Keratinocyte (primary cell): ENCODE measurements at regions not wholly inside any gene's neighbourhood (a gene's known extent, or its start where the extent isn't known, plus 50 kb on each side); places are given as distances from the start of the nearest gene placed in this dataset.

Experiments used
- EZH2 ChIP-seq: IDR thresholded peaks from one replicate; pipeline ENCODE4 v1.6.1; 2012; ENCODE audit warnings: inconsistent platforms, mild to moderate bottlenecking, low read length, moderate library complexity
- TF ChIP-seq, protein P1 (sequence below), 3 experiments: IDR thresholded peaks in 1 of 3; conservative IDR thresholded peaks in 1 of 3; optimal IDR thresholded peaks in 1 of 3; 2 replicates in 2 of 3; 3 replicates in 1 of 3; pipeline versions ENCODE3 to v1.5.1; 2011; ENCODE audit warnings: low read length in 3 of 3, mild to moderate bottlenecking in 3 of 3, moderate library complexity in 2 of 3, control low read depth in 1 of 3, inconsistent platforms in 1 of 3; ENCODE audit not compliant: insufficient read depth in 2 of 3; ENCODE audit errors: extremely low read depth in 1 of 3

DNA sequence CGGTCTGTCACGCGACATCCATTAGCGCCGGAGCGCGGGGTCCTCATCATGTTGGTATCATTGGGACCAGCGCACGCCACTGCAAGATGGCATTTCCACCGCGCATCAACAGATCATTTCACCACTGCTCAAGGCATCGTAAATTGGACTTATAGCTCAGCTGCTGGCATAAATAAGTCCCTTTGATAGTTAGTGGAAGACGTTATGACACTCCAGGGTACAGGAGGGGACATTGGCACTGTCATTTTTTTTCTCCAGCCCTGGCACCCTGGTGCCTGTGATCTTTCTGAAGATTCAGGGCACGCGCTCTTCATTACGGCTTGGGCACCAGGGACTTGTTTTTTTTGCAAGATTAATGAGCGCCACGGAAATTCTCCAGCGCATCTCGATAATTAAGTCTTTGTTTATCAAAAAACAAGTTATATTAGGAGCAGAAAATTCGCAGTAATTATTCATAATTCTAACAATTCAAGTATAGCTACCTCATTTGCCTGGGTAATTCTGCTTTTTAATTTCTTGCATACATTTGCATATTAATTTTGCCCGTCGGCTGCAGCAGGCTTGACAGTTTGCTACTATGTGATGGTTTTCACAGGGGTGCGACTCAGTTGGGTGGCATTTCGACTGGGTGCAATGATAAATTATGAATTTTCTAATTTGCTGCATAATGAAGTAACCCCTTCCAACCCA is 167.7 kb downstream of the VRK1 start:
- TF ChIP-seq, protein P1, sequence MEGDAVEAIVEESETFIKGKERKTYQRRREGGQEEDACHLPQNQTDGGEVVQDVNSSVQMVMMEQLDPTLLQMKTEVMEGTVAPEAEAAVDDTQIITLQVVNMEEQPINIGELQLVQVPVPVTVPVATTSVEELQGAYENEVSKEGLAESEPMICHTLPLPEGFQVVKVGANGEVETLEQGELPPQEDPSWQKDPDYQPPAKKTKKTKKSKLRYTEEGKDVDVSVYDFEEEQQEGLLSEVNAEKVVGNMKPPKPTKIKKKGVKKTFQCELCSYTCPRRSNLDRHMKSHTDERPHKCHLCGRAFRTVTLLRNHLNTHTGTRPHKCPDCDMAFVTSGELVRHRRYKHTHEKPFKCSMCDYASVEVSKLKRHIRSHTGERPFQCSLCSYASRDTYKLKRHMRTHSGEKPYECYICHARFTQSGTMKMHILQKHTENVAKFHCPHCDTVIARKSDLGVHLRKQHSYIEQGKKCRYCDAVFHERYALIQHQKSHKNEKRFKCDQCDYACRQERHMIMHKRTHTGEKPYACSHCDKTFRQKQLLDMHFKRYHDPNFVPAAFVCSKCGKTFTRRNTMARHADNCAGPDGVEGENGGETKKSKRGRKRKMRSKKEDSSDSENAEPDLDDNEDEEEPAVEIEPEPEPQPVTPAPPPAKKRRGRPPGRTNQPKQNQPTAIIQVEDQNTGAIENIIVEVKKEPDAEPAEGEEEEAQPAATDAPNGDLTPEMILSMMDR (optimal IDR thresholded peaks at IDR 0.05 in 1 of 3, IDR thresholded peaks at IDR 0.05 in 1 of 3, conservative IDR thresholded peaks at IDR 0.05 in 1 of 3; ENCODE audit: extremely low read depth in 1 of 3, insufficient read depth in 2 of 3, low read length in 3 of 3), result no peak
- TF ChIP-seq EZH2, result no peak
